GM18508 (cell line): ENCODE measurements at regions not wholly inside any gene's neighbourhood (a gene's known extent, or its start where the extent isn't known, plus 50 kb on each side); places are given as distances from the start of the nearest gene placed in this dataset.

ENCODE experiments used
- ATAC-seq: cut with Tn5 transposase; IDR thresholded peaks from one replicate; pipeline ENCODE4 v1.9.1; 2021; ENCODE audit warnings: moderate number of reproducible peaks; ENCODE audit not compliant: insufficient read depth, unreplicated experiment

DNA sequence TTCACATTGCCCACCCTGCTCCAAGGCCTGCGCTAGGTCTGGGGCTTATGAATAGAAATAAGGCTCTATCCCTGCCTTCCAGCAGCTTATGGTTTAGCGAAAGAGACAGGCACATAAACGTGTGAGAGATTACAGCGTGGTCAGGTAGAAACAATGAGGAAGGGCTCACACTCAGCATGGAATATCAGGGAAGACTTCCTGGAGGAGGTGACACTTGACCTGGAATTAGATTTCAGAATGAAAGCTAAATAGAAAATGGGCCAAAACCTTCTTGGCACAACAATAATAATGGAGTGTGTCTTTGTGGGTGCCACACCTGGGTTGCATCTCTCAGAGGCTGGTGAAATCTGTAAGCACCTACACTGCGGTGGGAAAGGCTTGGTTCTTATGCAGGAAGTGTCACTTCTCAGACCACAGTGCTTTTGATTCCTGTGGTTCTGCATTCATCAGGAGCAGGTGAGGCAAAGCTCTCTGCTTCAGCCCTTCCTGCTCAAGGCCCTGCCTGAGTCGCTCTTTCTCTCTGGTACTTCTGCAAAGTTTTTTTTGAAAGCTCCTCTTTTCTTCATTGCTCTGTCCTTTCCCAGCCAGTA, 430.3 kb downstream of the ZNF536 start:
- ATAC-seq, result no peak

DNA sequence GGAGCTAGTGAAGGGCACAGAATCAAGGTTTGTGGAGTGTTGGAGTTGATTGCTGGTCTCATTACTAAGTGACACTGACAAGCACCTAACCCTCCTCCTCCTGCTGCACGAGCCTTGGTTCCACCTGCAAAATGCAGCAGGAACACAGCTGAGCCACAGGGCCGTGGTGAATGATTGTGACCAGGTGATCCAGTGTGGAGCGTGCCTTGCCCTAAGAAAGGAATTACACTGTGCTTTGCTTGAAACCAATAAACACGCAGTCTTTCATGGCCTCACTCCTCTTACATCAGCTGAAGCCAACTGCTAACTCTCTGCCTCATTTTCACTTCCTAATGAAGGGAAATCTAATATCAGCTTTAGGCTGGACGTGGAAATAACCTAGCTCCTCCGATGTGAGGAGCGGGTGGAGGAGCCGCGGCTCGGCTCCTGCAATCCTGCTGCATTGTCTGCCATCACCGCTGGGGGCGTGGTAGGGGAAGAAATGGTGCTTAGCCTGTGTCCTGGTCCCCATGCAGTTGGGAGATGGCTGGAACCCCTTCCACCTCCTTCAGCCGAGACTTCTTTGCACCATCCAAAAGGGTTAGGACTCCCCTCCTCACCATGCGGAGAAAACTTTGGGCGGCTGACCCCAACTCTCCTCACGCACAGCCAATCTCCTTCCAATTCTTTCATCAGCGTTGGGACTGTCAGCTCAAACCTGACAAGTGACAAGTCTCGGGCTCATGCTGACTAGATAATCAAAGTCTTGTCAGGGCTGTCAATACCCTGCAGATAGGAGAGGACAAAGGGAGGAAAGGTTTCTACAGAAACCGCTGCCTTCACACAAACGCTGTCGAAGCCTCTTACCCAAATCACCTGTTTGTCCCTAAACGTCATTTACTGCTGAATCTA, 427.9 kb downstream of the ZNF536 start:
- no peak for ATAC-seq

DNA sequence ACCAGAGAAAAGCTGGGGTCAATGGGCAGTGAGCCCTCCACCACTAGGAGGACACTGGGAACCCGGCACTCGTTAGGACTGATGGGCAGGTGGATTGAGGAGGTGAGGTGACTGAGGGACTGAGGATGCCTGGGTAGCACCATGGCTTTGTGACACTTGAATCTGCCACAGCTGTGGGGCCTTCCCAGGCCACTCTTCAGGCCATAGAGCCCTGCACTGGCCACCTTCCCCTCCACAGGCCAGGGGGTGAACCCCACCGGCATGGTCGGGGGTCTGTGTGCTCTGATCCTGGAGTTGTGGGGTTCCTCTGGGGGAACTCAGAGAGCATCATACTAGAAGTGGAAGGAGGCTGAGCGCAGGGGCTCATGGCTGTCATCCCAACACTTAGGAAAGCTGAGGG, 423.5 kb downstream of the ZNF536 start:
- no peak for ATAC-seq

DNA sequence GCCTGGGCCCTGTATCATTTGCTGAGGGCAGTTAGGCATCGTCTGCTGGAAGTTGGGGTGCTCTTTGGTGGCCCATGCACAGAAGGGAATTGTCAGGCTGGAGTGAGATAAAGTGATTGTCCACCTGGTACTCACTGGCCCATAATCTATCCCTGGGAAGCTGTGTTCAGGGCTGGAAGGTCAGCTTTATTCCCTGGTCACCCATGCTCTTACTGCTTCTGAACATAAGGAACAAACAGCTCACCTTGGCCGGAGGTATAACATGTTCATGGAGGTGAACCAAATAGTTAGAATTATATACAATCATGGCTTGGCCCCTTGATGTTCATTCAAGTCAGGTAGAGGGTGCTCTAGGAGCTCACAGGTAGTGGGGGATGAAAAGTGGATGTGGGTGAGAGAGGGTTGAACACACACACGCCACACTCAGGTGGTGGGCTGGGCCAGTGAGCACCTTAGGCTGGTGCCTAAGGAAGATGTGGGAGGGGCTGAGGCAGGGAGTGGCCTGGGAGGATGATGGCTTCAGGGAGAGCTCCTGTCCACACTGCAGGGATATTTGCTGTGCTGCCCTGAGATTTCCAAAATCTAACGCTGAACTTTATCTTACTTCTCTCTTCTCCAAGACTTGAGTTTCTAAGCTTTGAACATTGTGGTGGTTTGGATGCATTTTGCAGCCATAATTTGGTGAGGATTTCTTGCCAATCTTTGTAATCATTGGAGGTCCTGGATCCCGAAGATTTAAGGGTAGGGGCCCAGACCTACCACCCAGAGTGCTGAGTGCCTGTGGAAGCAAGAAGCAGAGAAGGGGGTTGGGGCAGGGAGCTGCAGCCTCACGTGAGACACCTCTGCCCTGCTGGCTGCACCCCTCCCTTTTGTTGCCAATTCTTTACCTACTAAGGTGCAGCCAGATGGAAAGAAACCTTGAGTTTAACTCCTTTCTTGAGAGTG, 420.6 kb downstream of the ZNF536 start:
- no peak for ATAC-seq

DNA sequence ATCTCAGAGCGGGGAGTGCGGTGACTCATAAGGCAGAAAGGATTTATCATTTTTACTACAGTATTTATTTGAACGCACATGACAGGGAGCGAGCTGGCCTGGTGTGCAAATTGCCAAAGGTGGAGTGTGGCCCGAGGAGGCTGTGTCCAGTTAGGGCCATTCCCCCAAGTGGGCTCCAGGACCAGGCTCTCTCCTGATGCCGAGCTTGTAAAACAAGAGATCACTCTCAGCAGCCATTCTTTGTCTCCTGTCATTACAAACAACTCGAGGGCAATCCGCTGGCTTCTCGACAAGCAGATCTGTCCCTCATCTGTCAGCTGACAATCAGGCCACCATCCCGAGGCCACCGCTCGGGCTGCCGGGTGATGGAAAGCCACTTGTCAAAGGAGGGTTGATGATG, 418.9 kb downstream of the ZNF536 start:
- no peak for ATAC-seq

DNA sequence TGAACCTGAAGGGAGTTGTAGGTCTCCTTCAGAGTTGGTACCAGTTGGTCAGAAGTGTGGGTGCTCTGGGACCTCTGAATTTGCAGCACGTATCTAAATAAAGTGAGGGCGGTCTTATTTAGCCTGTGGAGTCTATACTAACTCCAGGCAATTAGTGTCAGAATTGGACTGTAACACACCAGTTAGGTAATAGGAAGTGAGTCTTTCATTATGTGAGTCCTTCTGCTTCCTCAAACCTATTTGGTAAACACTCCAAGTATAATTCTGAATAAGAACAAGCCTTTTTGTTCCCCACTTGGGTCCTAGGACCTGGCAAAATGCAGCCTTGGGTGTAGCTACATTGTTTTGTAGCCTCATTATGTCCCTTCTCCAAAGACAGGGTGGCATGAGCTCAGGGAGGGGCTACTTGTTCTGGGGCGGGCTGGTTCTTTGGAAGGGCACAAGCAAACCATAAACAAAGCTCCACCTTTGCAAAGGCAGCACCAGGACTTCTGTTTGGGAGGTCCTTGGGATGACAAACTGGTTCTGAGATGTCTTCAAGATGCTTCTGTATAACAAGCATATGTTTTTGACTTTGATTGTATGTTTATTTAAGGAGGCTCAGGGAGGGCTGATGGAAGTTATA, 418.0 kb downstream of the ZNF536 start:
- no peak for ATAC-seq

DNA sequence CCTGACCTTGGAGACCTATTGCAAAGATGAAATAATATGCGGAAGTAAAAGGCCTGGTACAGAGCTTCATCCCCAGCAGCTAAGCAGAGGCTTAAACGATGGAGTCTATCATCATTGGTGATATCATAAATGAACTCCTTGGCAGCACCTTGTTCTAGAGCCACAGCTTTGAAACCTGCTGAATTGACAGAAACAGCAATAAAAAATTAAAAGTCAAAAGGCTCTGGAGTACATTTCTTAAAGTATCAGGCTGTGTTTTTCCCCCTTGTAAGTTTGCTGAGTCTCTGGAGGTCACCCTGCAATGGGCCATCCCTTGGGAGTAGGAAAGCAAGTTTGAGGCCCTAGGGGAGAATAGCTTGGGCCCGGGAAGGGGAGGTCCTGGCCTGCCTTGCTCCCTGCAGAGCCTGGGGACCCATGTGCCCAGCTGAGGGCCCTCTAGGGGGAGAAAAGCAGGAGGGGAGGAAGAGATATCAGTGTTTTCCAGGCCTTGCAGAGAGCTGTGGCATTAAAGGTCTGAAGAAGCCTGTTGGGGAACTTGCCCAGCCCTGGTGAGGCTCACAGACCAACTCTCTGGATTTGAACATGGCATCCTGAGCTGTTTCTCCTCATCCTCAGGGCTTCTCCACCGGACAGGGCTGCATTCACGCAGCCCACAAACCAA, 416.1 kb downstream of the ZNF536 start:
- no peak for ATAC-seq

DNA sequence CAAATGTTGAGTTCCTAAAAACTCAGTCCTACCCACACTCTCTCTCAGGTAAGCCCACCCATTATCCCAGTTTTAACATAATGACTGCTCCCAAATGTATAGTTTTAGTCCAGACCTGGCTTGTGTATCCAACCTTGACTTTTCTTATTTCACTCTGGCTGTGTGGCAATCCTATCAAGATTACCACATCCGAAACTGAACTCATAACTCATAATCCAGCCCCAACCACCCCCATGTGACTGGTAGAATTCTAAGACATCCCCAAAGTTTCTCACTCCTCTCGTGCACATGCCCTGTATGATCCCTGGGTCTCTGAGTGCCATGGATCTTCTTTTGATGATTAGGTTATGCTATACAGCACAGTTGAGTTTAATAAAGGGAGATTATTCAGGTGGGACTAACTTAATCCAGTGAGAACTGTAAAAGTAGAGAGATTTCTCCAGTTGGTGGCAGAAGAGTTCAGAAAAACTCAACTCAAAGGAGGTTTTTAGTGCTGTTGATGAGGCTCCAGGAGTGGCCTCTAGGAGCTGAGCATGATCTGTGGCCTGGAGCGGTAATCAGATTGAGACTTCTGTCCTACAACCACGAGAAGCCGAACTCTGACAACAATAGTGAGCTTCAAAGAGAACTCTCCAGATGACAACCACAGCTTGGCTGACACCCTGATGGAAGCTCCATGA, 413.4 kb downstream of the ZNF536 start:
- ATAC-seq, result no peak

DNA sequence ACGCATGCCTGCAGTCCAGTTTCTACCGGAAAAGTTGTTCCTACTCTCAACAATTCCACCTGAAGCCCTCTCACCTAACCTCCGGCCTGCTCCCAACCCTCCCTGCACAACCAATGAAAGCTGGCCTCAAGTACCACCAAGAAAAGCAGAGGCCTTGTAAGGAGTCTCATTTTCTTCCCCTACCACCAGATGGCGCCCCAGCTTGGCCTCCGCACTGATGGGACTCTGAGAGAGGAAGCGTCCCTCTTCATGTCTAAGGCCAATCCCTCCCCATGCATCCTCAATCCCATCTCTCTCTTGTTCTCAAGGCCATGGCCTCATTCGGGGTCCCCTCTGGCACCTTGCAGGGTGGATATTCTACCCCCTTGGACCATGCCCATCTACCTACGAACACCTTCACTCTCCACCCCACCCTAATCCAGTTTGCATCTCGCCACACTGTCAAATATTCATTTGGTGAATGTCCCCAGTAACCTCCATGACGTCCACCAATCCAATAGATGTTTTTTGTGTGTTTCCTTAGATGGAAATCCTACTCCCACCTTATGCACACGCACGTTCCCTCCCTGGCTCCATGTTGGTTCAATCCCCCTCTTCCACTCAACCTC, 412.8 kb downstream of the ZNF536 start:
- ATAC-seq, result no peak

DNA sequence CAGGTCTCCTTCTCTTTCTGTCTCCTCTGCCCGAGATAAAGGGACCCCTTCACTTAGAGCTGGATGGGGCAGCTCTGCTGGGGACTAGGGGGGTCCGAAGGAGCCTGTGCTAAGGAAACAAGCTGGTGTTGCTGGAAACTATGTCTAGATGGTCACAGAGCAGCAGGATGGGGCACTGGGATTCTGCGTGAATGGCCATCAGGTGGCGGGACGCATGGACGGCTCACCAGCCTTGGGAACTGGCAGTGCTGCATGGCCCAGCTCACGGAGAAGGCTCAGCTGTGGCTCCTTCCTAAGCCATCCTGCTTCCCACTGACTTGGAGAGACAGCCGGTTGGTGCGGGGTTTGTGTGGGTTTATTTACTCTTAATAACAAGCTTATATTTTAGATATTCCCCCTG, 411.8 kb downstream of the ZNF536 start:
- no peak for ATAC-seq

DNA sequence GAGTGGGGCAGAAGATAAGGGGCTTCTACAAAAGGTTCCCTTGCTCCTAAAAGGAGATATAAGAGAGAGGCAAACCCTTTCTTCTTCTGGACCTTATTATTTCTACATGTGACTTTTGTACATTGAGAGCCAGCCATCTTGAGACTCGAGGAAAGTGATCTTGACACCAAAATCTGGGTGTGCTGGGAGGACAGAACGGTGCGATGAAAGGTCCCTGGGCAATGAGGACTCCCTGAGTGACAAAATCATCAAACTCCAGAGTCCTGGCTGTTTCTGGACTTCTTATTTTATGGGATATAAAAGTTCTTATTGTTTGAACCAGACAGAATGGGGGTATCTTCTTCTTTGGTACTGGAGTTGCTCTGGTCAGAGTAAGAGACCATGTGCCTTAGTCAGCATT, 411.0 kb downstream of the ZNF536 start:
- ATAC-seq, result no peak

DNA sequence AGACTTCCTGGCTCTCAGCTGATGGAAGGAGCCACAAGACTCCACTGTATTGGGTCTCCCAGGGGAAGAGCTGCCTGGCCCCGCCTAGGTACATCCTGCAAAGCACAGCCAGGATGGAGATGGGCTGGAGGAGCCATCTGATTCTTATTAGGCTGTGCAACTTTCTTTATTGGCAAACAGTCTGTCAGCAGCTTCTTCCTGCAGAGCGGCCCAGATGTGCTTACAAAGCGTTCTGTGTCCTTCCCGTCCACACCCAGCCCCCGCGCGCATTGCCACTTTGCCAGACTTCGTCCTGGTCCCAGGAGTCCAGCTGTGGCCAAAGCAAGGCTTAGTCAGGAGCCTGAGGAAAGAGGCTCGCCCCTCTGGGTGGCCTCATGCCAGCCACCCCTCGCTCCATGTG, 409.3 kb downstream of the ZNF536 start:
- ATAC-seq, result no peak

DNA sequence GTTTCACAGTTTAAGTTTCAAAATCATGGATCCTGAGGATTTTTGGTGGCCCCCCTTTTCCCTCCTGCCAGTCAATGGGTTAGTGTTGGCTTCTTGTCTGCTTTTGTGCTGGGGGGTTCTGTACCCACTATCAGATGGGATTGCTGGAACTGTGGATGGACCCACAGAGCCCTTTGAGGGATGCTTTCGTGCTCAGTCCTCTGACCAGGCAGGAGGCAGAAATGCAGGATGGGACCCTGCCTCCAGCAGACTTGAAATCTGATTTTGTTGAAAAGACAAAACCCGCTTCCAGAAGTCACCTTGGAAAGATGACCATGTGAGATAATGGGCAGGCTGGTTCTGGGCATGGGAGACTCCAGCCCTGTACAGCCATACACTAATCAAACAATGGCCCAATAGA, 408.9 kb downstream of the ZNF536 start:
- ATAC-seq, result no peak

DNA sequence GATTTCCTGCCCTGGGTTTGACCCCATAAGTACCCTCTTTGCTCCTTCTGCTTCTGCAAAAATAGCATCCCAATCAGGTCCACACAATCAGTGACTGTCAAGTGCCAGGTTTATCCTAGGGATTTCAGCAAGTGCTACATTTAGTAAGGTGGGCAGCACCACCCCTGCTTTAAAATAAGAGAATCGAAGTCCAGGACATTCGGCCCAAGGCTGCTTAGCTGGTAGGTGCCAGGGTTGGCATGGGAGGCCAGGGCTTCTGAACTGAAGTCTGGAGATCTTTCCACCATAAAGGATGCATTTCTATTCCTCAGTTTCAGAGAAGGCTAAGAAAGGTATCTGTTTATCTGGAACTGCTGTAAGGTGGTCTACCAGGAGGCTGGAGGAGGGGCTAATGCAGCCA, 408.3 kb downstream of the ZNF536 start:
- no peak for ATAC-seq

DNA sequence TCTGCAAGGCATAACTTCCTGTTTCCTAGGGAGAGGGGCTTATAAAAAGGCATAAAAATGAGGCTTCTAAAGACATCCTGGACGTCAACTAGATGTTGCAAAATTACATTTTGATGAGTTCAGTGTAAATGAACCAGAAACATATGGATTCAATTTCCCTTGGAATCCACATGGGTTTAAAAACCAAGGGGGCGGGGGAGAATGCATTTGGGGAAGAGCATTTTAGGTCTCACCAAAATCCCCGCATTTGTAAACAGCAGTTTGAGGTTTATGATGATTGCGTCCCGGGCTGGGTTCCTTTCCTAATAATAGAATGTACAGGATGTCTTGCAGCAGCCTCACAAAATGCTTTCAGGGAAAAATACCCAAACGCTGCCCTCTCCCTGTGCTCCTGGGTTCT, 407.8 kb downstream of the ZNF536 start:
- ATAC-seq, result no peak

DNA sequence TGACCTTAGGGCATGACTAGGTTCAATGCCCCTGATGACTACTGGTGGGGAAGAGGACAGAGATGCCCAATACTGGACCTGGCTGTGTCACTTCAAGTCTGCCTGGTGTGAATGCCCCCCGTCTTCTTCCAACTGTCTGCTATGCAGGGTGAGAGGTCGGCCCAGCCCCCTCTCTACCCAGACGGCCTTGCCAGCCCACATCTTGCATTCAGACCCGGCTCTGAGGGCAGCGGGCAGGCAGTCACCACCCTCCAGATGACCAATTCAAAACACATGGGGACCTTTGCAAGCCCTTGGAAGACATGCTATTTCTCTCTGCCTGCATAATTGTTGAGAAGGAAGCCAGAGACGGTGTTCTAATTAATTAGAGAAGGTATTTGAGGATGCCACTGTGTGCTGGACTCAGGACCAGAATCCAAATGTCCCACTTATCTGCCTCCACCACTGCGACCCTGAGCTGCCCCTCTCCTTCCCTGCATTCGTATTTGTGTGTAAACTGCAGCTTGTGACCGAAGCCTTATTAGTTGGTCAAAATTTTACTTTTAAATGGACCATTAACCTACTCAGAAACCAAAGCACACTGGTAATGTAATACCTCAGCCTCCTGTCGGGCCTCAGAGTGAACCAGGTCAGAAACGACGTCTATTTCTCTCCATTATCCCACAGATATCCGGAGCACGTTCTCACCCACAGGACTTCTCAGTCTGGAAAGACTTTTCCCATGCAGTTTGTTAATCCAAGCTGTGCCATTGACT, 407.0 kb downstream of the ZNF536 start:
- no peak for ATAC-seq

DNA sequence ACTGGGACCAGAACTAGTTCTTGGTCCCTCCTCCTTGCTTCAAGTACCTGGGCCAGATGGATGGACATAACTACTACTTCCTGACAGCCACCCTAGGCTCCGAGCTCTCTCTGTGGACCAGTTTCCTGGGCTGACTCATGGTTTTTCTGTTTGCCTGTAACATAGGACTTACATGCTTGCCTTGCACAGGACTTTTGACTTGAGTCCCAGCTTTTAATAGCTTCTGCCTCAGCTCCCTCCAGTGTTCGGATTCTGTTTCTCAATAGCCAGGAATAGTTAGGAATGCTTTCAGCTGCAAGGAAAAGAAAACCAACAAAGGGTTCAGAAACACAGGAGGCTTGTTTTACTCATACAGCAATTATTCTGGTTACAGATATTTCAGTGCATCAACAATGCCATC, 405.9 kb downstream of the ZNF536 start:
- ATAC-seq, result no peak

DNA sequence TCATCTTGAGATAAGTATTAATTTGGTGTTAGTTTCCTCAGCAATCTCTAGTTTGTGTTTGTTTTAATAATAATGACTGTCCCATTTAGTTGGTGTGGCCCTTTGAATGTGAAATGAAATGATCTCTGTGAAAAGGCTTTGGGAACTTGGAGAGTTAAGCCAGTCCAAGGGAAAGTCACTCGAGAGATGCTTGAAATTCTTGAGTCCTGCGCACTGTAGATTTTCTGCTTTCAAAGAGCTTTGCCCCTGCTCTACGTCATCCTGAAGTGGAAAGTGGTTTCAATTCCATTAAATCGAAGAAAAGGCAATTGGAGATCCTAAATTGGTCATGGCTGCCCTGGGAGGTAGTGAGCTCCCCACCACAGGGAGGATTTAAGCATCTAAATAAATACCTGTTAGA, 403.8 kb downstream of the ZNF536 start:
- ATAC-seq, result no peak
